Neural progenitor cell (in vitro differentiated cells): ENCODE measurements at regions not wholly inside any gene's neighbourhood (a gene's known extent, or its start where the extent isn't known, plus 50 kb on each side); places are given as distances from the start of the nearest gene placed in this dataset.

Experiments
- DNase-seq: peaks from one replicate; pipeline ENCODE4 v3.0.0-alpha.2; 2016; ENCODE audit warnings: low spot score
- H2AFZ ChIP-seq: fragments of 200-600 bp; sonication (generic); replicated peaks from 2 replicates; pipeline ENCODE4 v1.6.1; 2016; ENCODE audit warnings: antibody characterized with exemption
- H3F3A ChIP-seq: fragments of 200-600 bp; sonication (generic); 2 replicates; pipeline ENCODE4 v1.6.1; 2016; ENCODE audit warnings: antibody characterized with exemption, low read depth
- H3K27ac ChIP-seq: fragments of 200-600 bp; sonication (generic); 2 replicates; pipeline ENCODE4 v1.5.1; 2016; ENCODE audit warnings: mild to moderate bottlenecking
- H3K27me3 ChIP-seq: fragments of 200-600 bp; sonication (generic); 2 replicates; pipeline ENCODE4 v1.6.1; 2016; ENCODE audit warnings: mild to moderate bottlenecking, moderate library complexity
- H3K36me3 ChIP-seq: fragments of 200-600 bp; sonication (generic); 2 replicates; pipeline ENCODE4 v1.5.1; 2016
- H3K4me1 ChIP-seq: fragments of 200-600 bp; sonication (generic); 2 replicates; pipeline ENCODE4 v1.6.1; 2016; ENCODE audit warnings: mixed run types
- H3K4me2 ChIP-seq: fragments of 200-600 bp; sonication (generic); 2 replicates; pipeline ENCODE4 v1.6.1; 2016
- H3K4me3 ChIP-seq: fragments of 200-600 bp; sonication (generic); 2 replicates; pipeline ENCODE4 v1.5.1; 2016
- H3K79me2 ChIP-seq: fragments of 200-600 bp; sonication (generic); 2 replicates; pipeline ENCODE4 v1.6.1; 2016; ENCODE audit warnings: low read depth
- H3K9ac ChIP-seq: fragments of 200-600 bp; sonication (generic); 2 replicates; pipeline ENCODE4 v1.6.1; 2016
- H3K9me3 ChIP-seq: fragments of 200-600 bp; sonication (generic); 2 replicates; pipeline ENCODE4 v1.5.1; 2016; ENCODE audit warnings: low read depth
- H4K20me1 ChIP-seq: fragments of 200-600 bp; sonication (generic); 2 replicates; pipeline ENCODE4 v1.6.1; 2016; ENCODE audit warnings: low read depth
- H3K27ac Mint-ChIP-seq: 3 replicates; pipeline ENCODE4 v1.8.0; 2021; ENCODE audit warnings: mixed read lengths
- H3K27me3 Mint-ChIP-seq: 2 replicates; pipeline ENCODE4 v1.8.0; 2022; ENCODE audit warnings: low read depth, mild to moderate bottlenecking, inconsistent platforms, moderate library complexity, mixed read lengths; ENCODE audit not compliant: insufficient read depth
- H3K36me3 Mint-ChIP-seq: 3 replicates; pipeline ENCODE4 v1.8.0; 2021; ENCODE audit warnings: mixed read lengths
- H3K4me1 Mint-ChIP-seq: 3 replicates; pipeline ENCODE4 v1.8.0; 2021; ENCODE audit warnings: mixed read lengths
- H3K4me3 Mint-ChIP-seq: 3 replicates; pipeline ENCODE4 v1.8.0; 2021; ENCODE audit warnings: mild to moderate bottlenecking, moderate library complexity, mixed read lengths
- H3K9me3 Mint-ChIP-seq: 3 replicates; pipeline ENCODE4 v1.8.0; 2020; ENCODE audit warnings: mixed read lengths
- EZH2 ChIP-seq: fragments of 200-600 bp; sonication (generic); IDR thresholded peaks from 2 replicates; pipeline ENCODE4 v1.6.1; 2017; ENCODE audit warnings: antibody characterized with exemption, mild to moderate bottlenecking, moderate library complexity
- EZH2phosphoT487 ChIP-seq: fragments of 200-600 bp; sonication (generic); IDR thresholded peaks from 2 replicates; pipeline ENCODE4 v1.6.1; 2017; ENCODE audit warnings: antibody characterized with exemption
- TF ChIP-seq, protein P1 (sequence below): fragments of 200-600 bp; sonication (generic); IDR thresholded peaks from 2 replicates; pipeline ENCODE4 v1.5.1; 2017; ENCODE audit warnings: antibody characterized with exemption, mild to moderate bottlenecking

DNA sequence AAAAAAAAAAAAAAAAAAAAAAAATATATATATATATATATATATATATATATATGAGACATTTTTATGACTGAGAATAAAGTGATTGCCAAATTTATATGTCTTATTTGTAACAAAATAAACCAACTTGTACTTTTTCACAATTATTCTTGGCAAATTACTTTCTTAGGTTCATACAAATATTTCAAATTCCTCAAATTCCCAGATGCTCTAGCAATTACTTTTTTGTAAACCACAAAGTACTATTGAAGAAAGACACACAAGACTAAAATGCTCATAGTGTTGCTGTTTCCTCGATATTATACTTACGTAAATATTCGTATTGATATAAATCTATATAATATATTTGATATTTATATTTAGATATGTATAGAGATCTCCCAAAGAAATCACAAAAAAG, 390.0 kb downstream of the FAT4 start:
- Histone ChIP-seq H3K4me2 (no peak overlapping the region), H3K27me3 (no peaks in the 10 kb centered on the region), H3K4me3 (no peak overlapping the region), H3K9me3 (no peaks in the 10 kb centered on the region), H3F3A (no peaks in the 10 kb centered on the region), H2AFZ (no peak overlapping the region), H3K4me1 (no peaks in the 10 kb centered on the region), H4K20me1 (no peaks in the 10 kb centered on the region), H3K27ac (no peak overlapping the region), H3K36me3 (no peaks in the 10 kb centered on the region), H3K9ac (no peak overlapping the region), H3K79me2 (no peaks in the 10 kb centered on the region)
- Mint-ChIP-seq H3K9me3 (no peaks in the 10 kb centered on the region), H3K27ac (no peak overlapping the region), H3K36me3 (no peaks in the 10 kb centered on the region), H3K27me3 (no peaks in the 10 kb centered on the region), H3K4me1 (no peaks in the 10 kb centered on the region), H3K4me3 (no peak overlapping the region)
- no peak for DNase-seq
- TF ChIP-seq EZH2phosphoT487: no peak
- TF ChIP-seq, protein P1, sequence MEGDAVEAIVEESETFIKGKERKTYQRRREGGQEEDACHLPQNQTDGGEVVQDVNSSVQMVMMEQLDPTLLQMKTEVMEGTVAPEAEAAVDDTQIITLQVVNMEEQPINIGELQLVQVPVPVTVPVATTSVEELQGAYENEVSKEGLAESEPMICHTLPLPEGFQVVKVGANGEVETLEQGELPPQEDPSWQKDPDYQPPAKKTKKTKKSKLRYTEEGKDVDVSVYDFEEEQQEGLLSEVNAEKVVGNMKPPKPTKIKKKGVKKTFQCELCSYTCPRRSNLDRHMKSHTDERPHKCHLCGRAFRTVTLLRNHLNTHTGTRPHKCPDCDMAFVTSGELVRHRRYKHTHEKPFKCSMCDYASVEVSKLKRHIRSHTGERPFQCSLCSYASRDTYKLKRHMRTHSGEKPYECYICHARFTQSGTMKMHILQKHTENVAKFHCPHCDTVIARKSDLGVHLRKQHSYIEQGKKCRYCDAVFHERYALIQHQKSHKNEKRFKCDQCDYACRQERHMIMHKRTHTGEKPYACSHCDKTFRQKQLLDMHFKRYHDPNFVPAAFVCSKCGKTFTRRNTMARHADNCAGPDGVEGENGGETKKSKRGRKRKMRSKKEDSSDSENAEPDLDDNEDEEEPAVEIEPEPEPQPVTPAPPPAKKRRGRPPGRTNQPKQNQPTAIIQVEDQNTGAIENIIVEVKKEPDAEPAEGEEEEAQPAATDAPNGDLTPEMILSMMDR: no peak
- no peak for TF ChIP-seq EZH2

DNA sequence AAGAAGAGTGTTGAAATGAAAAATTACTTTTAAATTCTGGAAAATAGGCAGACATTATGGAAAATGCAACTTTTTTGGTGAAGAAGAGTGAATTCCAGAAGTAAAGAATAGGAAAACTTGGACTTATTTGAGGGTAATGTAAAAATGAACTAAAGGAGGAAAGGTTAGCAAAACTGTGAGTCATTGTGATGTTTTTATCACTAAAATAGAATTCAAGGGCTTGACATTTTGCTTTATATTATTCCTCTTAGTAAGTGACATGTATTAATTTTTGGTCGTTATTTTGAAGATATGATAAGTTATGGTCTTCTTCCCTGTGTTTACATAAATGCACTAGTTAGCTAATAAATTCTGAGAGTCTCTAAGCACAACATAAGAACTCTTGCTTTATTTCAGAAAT, 390.9 kb downstream of the FAT4 start:
- no peak overlapping the region for H3K4me3 Mint-ChIP-seq
- H3K4me1 Mint-ChIP-seq: no peaks in the 10 kb centered on the region

DNA sequence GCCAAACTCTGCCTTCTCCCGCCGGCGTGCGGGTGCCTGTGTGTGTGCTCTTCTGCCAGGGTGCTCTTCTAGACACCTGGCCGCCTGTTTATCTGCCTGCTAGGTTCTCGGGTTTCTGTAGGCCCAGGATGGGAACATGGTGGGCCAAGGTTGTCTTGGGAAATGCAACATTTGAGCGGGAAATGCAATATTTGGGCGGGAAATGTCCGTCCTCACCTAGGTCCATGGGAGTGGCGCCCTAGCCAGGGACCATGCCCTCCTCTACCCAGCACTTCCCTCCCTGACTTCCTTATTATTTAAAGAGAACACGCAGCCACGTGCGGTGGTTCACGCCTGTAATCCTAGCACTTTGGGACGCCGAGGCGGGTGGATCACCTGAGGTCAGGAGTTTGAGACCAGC, 392.6 kb downstream of the FAT4 start:
- no peak overlapping the region for H3K4me2 ChIP-seq
- H3F3A ChIP-seq: no peaks in the 10 kb centered on the region
- DNase-seq: no peak
- H2AFZ ChIP-seq: no peak overlapping the region
- Mint-ChIP-seq H3K9me3 (no peaks in the 10 kb centered on the region), H3K27me3 (no peaks in the 10 kb centered on the region), H3K4me3 (no peak overlapping the region), H3K4me1 (no peaks in the 10 kb centered on the region), H3K36me3 (no peaks in the 10 kb centered on the region), H3K27ac (peak overlapping the region; percentile 63)
- H3K27me3 ChIP-seq: no peaks in the 10 kb centered on the region
- no peak overlapping the region for H3K9ac ChIP-seq
- H4K20me1 ChIP-seq: no peaks in the 10 kb centered on the region
- TF ChIP-seq EZH2 (no peak), EZH2phosphoT487 (no peak)
- TF ChIP-seq, protein P1: no peak
- H3K4me3 ChIP-seq: no peak overlapping the region
- no peaks in the 10 kb centered on the region for H3K36me3 ChIP-seq
- no peaks in the 10 kb centered on the region for H3K4me1 ChIP-seq
- no peaks in the 10 kb centered on the region for H3K9me3 ChIP-seq
- H3K79me2 ChIP-seq: no peaks in the 10 kb centered on the region
- H3K27ac ChIP-seq: no peak overlapping the region

More for the DNA sequence above, 390.9 kb downstream of the FAT4 start:
- no peak overlapping the region for H3K9ac ChIP-seq
- H3K79me2 ChIP-seq: no peaks in the 10 kb centered on the region
- H3K4me3 ChIP-seq: no peak overlapping the region
- no peak for DNase-seq
- Mint-ChIP-seq H3K9me3 (no peaks in the 10 kb centered on the region), H3K27me3 (no peaks in the 10 kb centered on the region), H3K36me3 (no peaks in the 10 kb centered on the region), H3K27ac (no peak overlapping the region)
- no peaks in the 10 kb centered on the region for H3K27me3 ChIP-seq
- H4K20me1 ChIP-seq: no peaks in the 10 kb centered on the region
- no peaks in the 10 kb centered on the region for H3K4me1 ChIP-seq
- TF ChIP-seq EZH2 (no peak), EZH2phosphoT487 (no peak)
- TF ChIP-seq, protein P1: no peak
- H3F3A ChIP-seq: no peaks in the 10 kb centered on the region
- no peak overlapping the region for H3K27ac ChIP-seq
- no peak overlapping the region for H2AFZ ChIP-seq
- no peaks in the 10 kb centered on the region for H3K9me3 ChIP-seq
- no peaks in the 10 kb centered on the region for H3K36me3 ChIP-seq
- no peak overlapping the region for H3K4me2 ChIP-seq
